22Rv1 (cell line): ENCODE measurements at regions not wholly inside any gene's neighbourhood (a gene's known extent, or its start where the extent isn't known, plus 50 kb on each side); places are given as distances from the start of the nearest gene placed in this dataset.

Experiments
- ZFX ChIP-seq: fragments of 450-650 bp; IDR thresholded peaks from 2 replicates; pipeline ENCODE4 v1.6.1; 2017; ENCODE audit warnings: antibody characterized with exemption, borderline replicate concordance
- TF ChIP-seq, protein P1 (sequence below): fragments of 450-650 bp; IDR thresholded peaks from 2 replicates; pipeline ENCODE4 v1.5.1; 2017; ENCODE audit warnings: mild to moderate bottlenecking

DNA sequence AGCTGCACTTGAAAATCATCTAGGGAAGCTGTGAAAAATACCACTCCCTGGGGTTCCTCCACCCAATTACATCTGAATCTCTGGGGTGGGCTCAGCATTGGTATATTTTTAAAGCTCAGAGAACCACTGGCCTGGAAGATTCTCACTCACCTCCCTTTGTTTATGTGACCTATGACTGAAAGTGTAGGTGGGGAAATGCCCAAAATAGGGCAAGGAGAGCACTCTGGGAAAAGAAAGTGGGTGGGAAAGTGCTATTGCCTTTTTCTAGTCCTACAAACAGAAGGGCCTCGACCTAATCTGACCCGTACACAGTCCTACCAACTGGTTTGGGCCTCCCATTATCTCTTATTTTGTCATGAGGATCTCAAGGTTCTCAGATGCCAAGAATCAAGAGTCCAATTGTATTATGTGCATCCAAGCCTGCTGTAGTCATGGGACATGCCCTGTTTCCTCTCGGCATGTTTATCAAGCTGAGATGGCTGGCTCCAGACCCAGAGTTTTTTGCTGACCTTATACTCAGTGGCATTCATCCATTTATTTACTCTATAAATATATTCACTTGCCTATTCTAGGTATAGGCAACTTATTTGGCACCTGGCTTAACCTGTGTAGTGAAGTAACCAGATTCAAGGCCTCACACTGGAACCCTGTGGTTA is 483.7 kb downstream of the ENC1 start:
- TF ChIP-seq, protein P1, sequence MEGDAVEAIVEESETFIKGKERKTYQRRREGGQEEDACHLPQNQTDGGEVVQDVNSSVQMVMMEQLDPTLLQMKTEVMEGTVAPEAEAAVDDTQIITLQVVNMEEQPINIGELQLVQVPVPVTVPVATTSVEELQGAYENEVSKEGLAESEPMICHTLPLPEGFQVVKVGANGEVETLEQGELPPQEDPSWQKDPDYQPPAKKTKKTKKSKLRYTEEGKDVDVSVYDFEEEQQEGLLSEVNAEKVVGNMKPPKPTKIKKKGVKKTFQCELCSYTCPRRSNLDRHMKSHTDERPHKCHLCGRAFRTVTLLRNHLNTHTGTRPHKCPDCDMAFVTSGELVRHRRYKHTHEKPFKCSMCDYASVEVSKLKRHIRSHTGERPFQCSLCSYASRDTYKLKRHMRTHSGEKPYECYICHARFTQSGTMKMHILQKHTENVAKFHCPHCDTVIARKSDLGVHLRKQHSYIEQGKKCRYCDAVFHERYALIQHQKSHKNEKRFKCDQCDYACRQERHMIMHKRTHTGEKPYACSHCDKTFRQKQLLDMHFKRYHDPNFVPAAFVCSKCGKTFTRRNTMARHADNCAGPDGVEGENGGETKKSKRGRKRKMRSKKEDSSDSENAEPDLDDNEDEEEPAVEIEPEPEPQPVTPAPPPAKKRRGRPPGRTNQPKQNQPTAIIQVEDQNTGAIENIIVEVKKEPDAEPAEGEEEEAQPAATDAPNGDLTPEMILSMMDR, result no peak
- TF ChIP-seq ZFX, result no peak
